H9 (cell line): ENCODE measurements at regions not wholly inside any gene's neighbourhood (a gene's known extent, or its start where the extent isn't known, plus 50 kb on each side); places are given as distances from the start of the nearest gene placed in this dataset.

ENCODE experiments used
- DNase-seq: peaks from one replicate; pipeline ENCODE4 v3.0.0-alpha.2; 2017
- H2AFZ ChIP-seq: one replicate; pipeline ENCODE4 v1.6.1; 2013; ENCODE audit warnings: mild to moderate bottlenecking, low read length, control low read depth, moderate library complexity
- H2AK5ac ChIP-seq: 2 replicates; pipeline ENCODE4 v1.6.1; 2013; ENCODE audit warnings: low read length, control low read depth, mixed read lengths; ENCODE audit not compliant: insufficient read length
- H2BK120ac ChIP-seq: one replicate; pipeline ENCODE4 v1.6.1; 2013; ENCODE audit warnings: low read depth, mild to moderate bottlenecking, low read length, control low read depth, inconsistent platforms; ENCODE audit not compliant: poor library complexity, severe bottlenecking
- H2BK12ac ChIP-seq: 2 replicates; pipeline ENCODE4 v1.6.1; 2013; ENCODE audit warnings: low read length, control low read depth, mixed read lengths, low read depth; ENCODE audit not compliant: insufficient read length
- H2BK15ac ChIP-seq: 2 replicates; pipeline ENCODE4 v1.6.1; 2013; ENCODE audit warnings: low read depth, low read length, control low read depth
- H2BK20ac ChIP-seq: one replicate; pipeline ENCODE4 v1.6.1; 2013; ENCODE audit warnings: low read depth, mild to moderate bottlenecking, low read length, control low read depth, inconsistent platforms; ENCODE audit not compliant: poor library complexity, severe bottlenecking
- H2BK5ac ChIP-seq: 2 replicates; pipeline ENCODE4 v1.6.1; 2013; ENCODE audit warnings: low read length, control low read depth, mixed read lengths; ENCODE audit not compliant: insufficient read length
- H3K14ac ChIP-seq: 2 replicates; pipeline ENCODE4 v1.6.1; 2013; ENCODE audit warnings: low read length, control low read depth; ENCODE audit not compliant: insufficient read depth
- H3K18ac ChIP-seq: 2 replicates; pipeline ENCODE4 v1.6.1; 2013; ENCODE audit warnings: low read depth, mild to moderate bottlenecking, mixed read lengths, low read length, control low read depth; ENCODE audit not compliant: insufficient read length
- H3K23ac ChIP-seq: 2 replicates; pipeline ENCODE4 v1.6.1; 2013; ENCODE audit warnings: low read length, control low read depth, mixed read lengths, low read depth; ENCODE audit not compliant: insufficient read length
- H3K23me2 ChIP-seq: 2 replicates; pipeline ENCODE4 v1.6.1; 2013; ENCODE audit warnings: low read depth, mild to moderate bottlenecking, mixed read lengths, low read length, control low read depth; ENCODE audit not compliant: insufficient read length, poor library complexity, severe bottlenecking
- H3K27ac ChIP-seq: 2 replicates; pipeline ENCODE4 v1.5.1; 2013; ENCODE audit warnings: low read length, control low read depth, mixed read lengths, low read depth; ENCODE audit not compliant: insufficient read length
- H3K27me3 ChIP-seq: 2 replicates; pipeline ENCODE4 v1.6.1; 2013; ENCODE audit warnings: low read length, control low read depth, inconsistent platforms; ENCODE audit not compliant: insufficient read depth
- H3K4ac ChIP-seq: 2 replicates; pipeline ENCODE4 v1.6.1; 2013; ENCODE audit warnings: low read depth, mild to moderate bottlenecking, control low read depth, inconsistent platforms, low read length, moderate library complexity
- H3K4me1 ChIP-seq: 2 replicates; pipeline ENCODE4 v1.6.1; 2013; ENCODE audit warnings: low read length, control low read depth, inconsistent platforms; ENCODE audit not compliant: insufficient read depth
- H3K4me2 ChIP-seq: 2 replicates; pipeline ENCODE4 v1.6.1; 2013; ENCODE audit warnings: low read length, control low read depth, mixed read lengths; ENCODE audit not compliant: insufficient read length, insufficient read depth
- H3K56ac ChIP-seq: 2 replicates; pipeline ENCODE4 v1.6.1; 2013; ENCODE audit warnings: low read depth, mild to moderate bottlenecking, mixed read lengths, low read length, control low read depth; ENCODE audit not compliant: insufficient read length
- H3K79me1 ChIP-seq: 2 replicates; pipeline ENCODE4 v1.6.1; 2013; ENCODE audit warnings: low read depth, mild to moderate bottlenecking, moderate library complexity, low read length, control low read depth, inconsistent platforms; ENCODE audit not compliant: insufficient read depth, poor library complexity, severe bottlenecking
- H3K79me2 ChIP-seq: 2 replicates; pipeline ENCODE4 v1.6.1; 2013; ENCODE audit warnings: low read length, control low read depth, inconsistent platforms; ENCODE audit not compliant: insufficient read depth
- H3K9ac ChIP-seq: 2 replicates; pipeline ENCODE4 v1.6.1; 2013; ENCODE audit warnings: low read length, control low read depth, mixed read lengths; ENCODE audit not compliant: insufficient read length; ENCODE audit errors: extremely low read depth
- H3K9me3 ChIP-seq: one replicate; pipeline ENCODE4 v1.6.1; 2013; ENCODE audit warnings: low read depth, low read length, inconsistent platforms; ENCODE audit not compliant: control insufficient read depth
- H3T11ph ChIP-seq: one replicate; pipeline ENCODE4 v1.6.1; 2013; ENCODE audit warnings: mild to moderate bottlenecking, low read length, control low read depth, inconsistent platforms
- H4K20me1 ChIP-seq: one replicate; pipeline ENCODE4 v1.6.1; 2013; ENCODE audit not compliant: control insufficient read depth, insufficient read length, insufficient read depth
- H4K5ac ChIP-seq: 2 replicates; pipeline ENCODE4 v1.6.1; 2013; ENCODE audit warnings: low read depth, mild to moderate bottlenecking, mixed read lengths, low read length, control low read depth; ENCODE audit not compliant: insufficient read length
- H4K8ac ChIP-seq: replicated peaks from 2 replicates; pipeline ENCODE4 v1.6.1; 2013; ENCODE audit warnings: low read length, control low read depth, mixed read lengths, low read depth; ENCODE audit not compliant: insufficient read length
- H4K91ac ChIP-seq: 2 replicates; pipeline ENCODE4 v1.6.1; 2013; ENCODE audit warnings: low read depth, mild to moderate bottlenecking, moderate library complexity, mixed read lengths, low read length, control low read depth; ENCODE audit not compliant: insufficient read length
- H3K27ac Mint-ChIP-seq, 3 experiments: 2 replicates in 2 of 3; 3 replicates in 1 of 3; pipeline ENCODE4 v1.8.0; 2020 to 2021; ENCODE audit warnings: mixed read lengths in 3 of 3, mild to moderate bottlenecking in 1 of 3, moderate library complexity in 1 of 3
- H3K27me3 Mint-ChIP-seq: 2 replicates; pipeline ENCODE4 v1.8.0; 2021; ENCODE audit warnings: low read depth, mild to moderate bottlenecking, moderate library complexity, mixed read lengths
- H3K36me3 Mint-ChIP-seq, 3 experiments: 2 replicates in 2 of 3; 3 replicates in 1 of 3; pipeline ENCODE4 v1.8.0; 2020 to 2021; ENCODE audit warnings: low read depth in 3 of 3, mixed read lengths in 3 of 3; ENCODE audit not compliant: insufficient read depth in 1 of 3
- H3K4me1 Mint-ChIP-seq, 2 experiments: 2 replicates each; pipeline ENCODE4 v1.8.0; 2020; ENCODE audit warnings: mixed read lengths in 2 of 2
- H3K4me3 Mint-ChIP-seq, 2 experiments: 2 replicates in 1 of 2; 3 replicates in 1 of 2; pipeline ENCODE4 v1.8.0; 2020 to 2021; ENCODE audit warnings: mild to moderate bottlenecking in 2 of 2, mixed read lengths in 2 of 2, moderate library complexity in 1 of 2
- H3K9me3 Mint-ChIP-seq, 2 experiments: 2 replicates in 1 of 2; 3 replicates in 1 of 2; pipeline ENCODE4 v1.8.0; 2020; ENCODE audit warnings: mild to moderate bottlenecking in 2 of 2, mixed read lengths in 2 of 2, moderate library complexity in 1 of 2
- WGBS: extraction: QIAGEN DNeasy Blood & Tissue Kit; methylation state at CpG from one replicate; pipeline ENCODE4 v1.1.7; 2013; ENCODE audit warnings: missing lambda C conversion rate, low lambda C conversion rate, mixed read lengths; ENCODE audit not compliant: insufficient read length; ENCODE audit errors: extremely low coverage; 5-methylcytosine and 5-hydroxymethylcytosine counted together
- TF ChIP-seq, protein P1 (sequence below): fragments of 200-600 bp; sonication (generic); conservative IDR thresholded peaks from 3 replicates; pipeline ENCODE4 v1.8.0; 2021; ENCODE audit warnings: antibody characterized with exemption, mild to moderate bottlenecking

DNA sequence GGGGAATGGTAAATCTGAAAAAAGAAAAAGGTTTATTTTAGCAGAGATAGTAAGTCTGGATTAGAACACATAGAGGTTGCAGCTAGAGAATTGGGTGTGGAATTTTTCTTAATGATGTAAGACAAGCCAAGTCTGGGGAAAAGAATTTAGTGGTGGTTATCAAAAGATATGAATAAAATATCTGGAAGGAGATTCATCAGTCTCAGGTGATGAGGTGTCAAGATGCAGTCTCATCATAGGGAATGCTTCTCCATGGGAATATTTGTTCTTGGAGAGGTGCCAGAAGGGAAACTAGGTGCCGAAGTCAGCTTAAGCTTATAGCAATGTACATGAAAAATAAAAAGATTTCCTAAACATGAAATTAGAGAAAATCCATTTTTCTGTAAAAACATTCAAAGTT is 504.1 kb upstream of the NR3C2 start:
- DNase-seq: no peak
- WGBS: no CpG with 5 or more reads among the region's 1 CpG
- Histone ChIP-seq H3K27me3 (no peaks in the 10 kb centered on the region), H3K56ac (no peak overlapping the region), H4K5ac (no peak overlapping the region), H2AK5ac (no peak overlapping the region), H3T11ph (no peak overlapping the region), H3K79me2 (no peaks in the 10 kb centered on the region), H4K91ac (no peak overlapping the region), H3K18ac (no peak overlapping the region), H3K23ac (no peak overlapping the region), H3K4ac (no peak overlapping the region), H3K27ac (no peak overlapping the region), H3K79me1 (no peaks in the 10 kb centered on the region), H2BK120ac (no peak overlapping the region), H2BK5ac (no peak overlapping the region), H3K9ac (no peak overlapping the region), H3K4me2 (no peak overlapping the region), H2BK20ac (no peak overlapping the region), H4K8ac (no peak overlapping the region), H2BK12ac (no peak overlapping the region), H3K9me3 (no peaks in the 10 kb centered on the region), H3K23me2 (no peaks in the 10 kb centered on the region), H3K14ac (no peak overlapping the region), H2AFZ (no peak overlapping the region), H3K4me1 (no peaks in the 10 kb centered on the region), H2BK15ac (no peak overlapping the region), H4K20me1 (no peaks in the 10 kb centered on the region)
- Mint-ChIP-seq H3K27ac (no peak overlapping the region), H3K9me3 (no peaks in the 10 kb centered on the region), H3K36me3 (no peaks in the 10 kb centered on the region), H3K27me3 (no peaks in the 10 kb centered on the region), H3K4me1 (peaks cover 9 to 11% of the 10 kb centered on the region in 2 experiments), H3K4me3 (no peak overlapping the region)
- TF ChIP-seq, protein P1, sequence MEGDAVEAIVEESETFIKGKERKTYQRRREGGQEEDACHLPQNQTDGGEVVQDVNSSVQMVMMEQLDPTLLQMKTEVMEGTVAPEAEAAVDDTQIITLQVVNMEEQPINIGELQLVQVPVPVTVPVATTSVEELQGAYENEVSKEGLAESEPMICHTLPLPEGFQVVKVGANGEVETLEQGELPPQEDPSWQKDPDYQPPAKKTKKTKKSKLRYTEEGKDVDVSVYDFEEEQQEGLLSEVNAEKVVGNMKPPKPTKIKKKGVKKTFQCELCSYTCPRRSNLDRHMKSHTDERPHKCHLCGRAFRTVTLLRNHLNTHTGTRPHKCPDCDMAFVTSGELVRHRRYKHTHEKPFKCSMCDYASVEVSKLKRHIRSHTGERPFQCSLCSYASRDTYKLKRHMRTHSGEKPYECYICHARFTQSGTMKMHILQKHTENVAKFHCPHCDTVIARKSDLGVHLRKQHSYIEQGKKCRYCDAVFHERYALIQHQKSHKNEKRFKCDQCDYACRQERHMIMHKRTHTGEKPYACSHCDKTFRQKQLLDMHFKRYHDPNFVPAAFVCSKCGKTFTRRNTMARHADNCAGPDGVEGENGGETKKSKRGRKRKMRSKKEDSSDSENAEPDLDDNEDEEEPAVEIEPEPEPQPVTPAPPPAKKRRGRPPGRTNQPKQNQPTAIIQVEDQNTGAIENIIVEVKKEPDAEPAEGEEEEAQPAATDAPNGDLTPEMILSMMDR: no peak
